GM18858 (cell line): ENCODE measurements at regions not wholly inside any gene's neighbourhood (a gene's known extent, or its start where the extent isn't known, plus 50 kb on each side); places are given as distances from the start of the nearest gene placed in this dataset.

ENCODE experiments used
- ATAC-seq: cut with Tn5 transposase; IDR thresholded peaks from one replicate; pipeline ENCODE4 v1.9.1; 2021; ENCODE audit not compliant: unreplicated experiment

DNA sequence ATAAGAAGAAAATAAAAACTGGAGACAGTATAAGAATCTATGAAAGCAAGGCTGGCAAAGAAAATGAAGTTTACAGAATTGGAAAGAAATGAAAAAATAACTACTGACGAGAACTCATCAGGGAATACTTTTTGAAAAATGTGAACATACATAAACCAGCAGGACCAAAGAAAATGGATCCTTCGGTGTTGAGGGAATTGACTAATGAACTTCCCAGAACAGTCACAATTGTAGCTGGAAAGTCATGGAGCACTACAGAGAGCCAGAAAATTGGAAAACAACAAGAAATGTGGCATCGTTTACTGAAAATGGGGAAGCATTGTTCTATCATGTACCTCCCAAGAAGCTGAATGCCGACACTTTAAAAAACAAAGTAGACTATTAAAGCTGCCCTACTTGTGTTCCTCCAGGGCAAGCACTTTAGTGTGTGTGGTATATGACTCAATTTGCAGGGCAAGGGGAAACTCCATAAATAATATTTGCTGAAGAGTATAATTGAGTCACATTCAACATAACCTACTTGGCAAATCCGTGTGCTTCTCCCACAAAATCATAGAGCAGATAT lies 1221.6 kb upstream of the NRXN1 start:
- no peak for ATAC-seq

- no peak for ATAC-seq
Observed at GRCh38 chr2:52238782-52239181, 1206.8 kb upstream of the NRXN1 start.

GRCh38 chr2:52222128-52222527 lies 1190.2 kb upstream of the NRXN1 start:
- ATAC-seq = no peak

DNA sequence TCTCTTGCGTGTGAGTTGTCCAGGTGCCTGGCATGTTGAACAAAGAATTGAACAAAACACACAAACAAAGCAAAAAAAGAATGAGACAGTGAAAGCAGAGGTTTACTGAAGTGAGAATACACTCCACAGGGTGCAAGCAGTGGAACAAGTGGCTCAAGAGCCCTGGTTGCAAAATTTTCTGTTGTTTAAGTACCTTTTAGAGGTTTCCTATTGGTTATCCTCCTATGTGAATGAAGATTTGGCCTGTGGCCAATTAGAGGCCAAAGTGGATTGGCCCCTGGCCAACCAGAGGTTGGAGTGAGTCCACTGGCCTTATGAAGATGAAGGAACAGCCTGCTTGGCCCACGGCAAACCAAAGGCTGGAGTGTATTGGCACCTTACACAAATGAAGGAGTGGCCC lies 1188.5 kb upstream of the NRXN1 start:
- no peak for ATAC-seq

GRCh38 chr2:52210611-52211010 lies 1178.7 kb upstream of the NRXN1 start:
- ATAC-seq = no peak

- ATAC-seq = no peak
Observed at GRCh38 chr2:52210161-52210560, 1178.2 kb upstream of the NRXN1 start.

- ATAC-seq = no peak
Observed at GRCh38 chr2:52194342-52194741, 1162.4 kb upstream of the NRXN1 start.

DNA sequence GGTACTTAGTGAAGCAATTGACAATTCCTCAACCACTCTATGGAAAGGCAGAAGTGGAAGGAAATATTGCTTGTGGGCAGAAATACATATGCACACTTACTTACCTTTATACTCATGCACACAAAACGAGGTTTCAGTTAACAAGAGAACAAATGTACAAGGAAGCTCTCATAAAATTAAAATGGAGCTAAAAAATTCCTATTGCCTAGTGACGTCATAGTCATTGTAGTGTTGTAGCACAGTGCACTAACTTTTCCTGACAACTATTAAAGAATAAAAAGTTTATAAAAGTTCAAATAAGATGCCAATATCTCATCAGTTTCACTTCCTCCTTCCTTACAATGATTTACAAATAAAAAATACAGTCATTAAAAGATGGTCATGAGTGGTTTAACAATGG lies 1161.9 kb upstream of the NRXN1 start:
- ATAC-seq = no peak

DNA sequence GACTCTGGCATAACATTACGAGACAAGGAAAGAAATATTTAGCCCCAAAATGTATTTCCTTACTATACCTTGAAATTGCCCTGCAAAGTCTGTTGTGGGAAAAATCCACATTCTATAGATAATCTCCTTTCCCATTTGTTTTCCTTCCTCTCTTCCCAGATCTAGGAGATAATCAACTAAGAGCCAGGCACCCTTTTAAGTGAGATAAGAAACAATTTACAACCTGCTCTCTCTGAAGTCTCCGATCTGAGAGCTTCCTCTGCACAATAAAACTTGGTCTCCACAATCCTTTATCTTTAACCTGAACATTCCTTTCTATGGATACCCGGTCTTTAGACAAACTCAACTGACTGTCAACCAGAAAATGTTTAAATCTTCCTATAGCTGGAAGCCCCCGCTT lies 1160.7 kb upstream of the NRXN1 start:
- no peak for ATAC-seq

DNA sequence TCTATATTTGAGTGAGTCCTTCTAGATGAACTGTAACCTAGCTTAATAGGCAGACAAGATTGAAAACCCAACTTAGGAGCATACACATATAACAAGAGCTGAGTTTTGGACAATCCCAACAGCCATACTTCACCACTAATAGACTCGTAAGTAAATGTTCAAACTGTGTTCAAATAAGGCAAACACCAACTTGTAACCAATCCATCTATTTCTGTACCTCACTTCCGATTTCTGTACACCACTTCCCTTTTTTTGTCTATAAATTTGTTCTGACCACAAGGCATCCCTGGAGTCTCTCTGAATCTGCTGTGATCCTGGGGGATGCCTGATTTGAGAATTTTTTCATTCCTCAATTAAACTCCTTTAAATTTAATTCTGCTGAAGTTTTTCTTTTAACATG lies 1149.1 kb upstream of the NRXN1 start:
- ATAC-seq = no peak

DNA sequence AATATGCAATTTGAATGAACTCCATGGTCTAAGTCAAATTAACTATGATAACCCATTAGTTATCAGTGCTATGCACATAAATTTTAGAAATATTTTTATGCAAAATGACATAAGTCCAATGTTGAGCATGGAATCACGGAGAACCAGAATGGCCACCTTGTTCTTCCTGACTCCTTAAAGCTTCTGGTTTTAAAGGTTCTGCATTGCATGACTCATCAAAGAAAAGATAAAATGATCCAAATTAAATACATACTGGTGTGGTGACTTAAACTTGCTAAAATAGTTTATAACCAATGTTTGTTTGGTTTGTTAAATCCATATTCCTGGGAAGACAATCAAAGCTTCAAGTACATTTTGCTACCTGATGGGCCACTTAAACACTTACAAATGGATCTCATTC lies 1146.9 kb upstream of the NRXN1 start:
- no peak for ATAC-seq

DNA sequence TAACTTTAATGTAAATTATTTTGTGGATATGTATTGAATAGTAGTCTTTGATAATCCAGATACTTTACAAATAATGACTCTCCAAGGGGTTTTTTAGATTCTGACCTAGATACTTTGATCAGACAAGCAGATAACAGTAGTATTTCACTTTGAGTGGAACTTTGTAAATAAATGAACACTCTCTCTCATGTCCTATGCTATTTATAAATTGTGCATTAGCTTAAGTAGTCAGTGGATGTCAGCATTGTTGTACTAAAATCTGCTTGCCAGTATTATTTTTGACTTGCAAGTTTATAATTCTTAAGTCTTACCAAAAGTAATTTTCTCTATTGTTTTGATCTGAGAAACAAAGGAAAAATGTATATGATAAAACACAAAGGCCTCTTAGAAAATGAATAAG lies 1113.1 kb upstream of the NRXN1 start:
- no peak for ATAC-seq

GRCh38 chr2:52144590-52144989 lies 1112.7 kb upstream of the NRXN1 start:
- no peak for ATAC-seq

DNA sequence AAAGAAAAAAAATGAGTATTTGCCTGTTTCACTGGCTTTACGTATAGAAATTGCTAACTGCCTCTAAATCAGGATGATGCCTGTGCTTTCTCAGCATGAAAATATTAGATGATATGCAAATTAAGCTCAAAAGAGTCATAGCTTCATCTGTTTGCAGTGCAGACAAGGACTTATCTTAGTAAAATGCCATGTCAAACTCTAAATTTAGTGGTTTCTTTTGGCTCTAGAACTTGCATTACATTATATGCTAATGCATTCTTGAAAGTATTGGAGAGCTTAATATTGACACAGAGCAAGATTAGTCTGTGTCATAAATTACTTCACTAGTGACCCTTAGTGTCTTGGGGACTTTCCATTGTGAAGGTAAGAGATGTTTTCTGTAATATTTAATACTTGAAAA lies 1109.1 kb upstream of the NRXN1 start:
- ATAC-seq = no peak

DNA sequence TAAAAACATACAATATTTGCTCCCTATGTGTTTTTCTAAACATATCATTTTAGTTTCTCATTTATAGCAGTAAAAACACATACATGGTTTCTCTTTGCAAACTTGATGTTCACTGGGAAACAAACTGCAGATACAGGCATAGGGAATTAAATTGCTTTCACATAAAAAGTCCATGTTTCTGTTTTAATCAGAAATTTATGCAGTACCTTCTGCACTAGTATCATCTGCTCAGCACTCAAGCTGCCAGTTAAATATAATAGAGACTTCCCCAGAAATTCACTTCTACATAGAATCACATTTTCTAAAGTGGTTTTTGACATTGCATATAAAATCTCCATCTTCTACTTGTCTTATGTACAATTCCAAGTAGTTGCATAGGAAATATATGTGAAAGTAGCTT lies 1107.3 kb upstream of the NRXN1 start:
- ATAC-seq = no peak

DNA sequence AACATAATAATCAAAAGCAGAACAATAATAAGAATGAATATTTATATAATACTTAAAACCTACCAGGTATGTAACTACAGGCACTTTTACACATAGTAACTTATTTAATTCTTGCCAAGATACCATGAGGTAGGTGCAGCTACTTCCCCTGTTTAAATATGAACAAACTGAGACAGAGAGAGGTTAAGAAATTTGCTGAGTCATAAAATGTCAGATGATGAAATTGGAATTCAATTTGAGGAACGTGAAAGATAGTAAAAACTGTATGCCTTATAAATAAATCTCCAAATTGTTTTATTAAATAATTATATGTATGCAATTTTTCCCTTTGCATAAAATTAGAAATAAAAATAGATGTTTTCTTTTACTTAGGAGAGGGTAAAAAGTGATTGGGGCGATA lies 1103.3 kb upstream of the NRXN1 start:
- ATAC-seq = no peak

DNA sequence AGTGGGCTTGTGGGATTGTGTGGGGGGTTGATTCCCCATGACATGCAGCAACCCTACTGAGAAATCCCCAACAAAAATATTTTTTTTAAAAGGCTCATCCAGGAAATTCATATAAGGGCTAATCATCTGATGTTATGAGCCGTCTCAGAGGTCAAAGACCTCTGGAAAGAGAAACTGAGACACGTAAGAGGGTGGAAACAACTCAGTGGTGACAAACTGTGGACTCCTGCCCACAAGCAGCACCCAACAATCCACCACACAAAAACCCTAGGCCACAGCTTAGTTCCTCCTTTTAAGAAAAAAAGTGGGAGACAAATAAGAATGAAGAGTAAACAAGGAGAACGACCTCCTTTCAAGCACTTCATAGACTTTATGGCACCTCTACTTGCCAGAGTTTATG lies 1096.1 kb upstream of the NRXN1 start:
- no peak for ATAC-seq

GRCh38 chr2:52127527-52127926 lies 1095.6 kb upstream of the NRXN1 start:
- ATAC-seq = no peak

GRCh38 chr2:52117299-52117698 lies 1085.4 kb upstream of the NRXN1 start:
- no peak for ATAC-seq

DNA sequence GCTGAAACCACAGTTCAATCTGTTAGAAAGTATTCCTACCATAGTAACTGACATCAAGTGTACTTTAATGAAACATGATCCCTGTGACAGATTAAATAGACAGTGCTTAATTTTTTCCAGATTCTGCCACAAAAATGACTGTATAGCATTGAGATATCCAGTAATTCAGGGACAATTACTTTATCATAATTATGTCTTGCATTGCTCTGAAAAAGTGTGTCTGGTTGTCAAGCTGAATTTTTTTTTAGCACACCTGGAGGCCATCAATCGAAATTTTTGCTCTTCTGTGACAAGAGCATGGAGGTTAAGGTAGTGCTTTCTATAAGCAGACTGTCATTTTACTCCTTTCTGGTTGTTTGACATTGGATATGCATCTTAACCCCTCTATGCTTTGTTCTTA lies 1083.8 kb upstream of the NRXN1 start:
- ATAC-seq = no peak

GRCh38 chr2:52113338-52113737 lies 1081.4 kb upstream of the NRXN1 start:
- no peak for ATAC-seq

DNA sequence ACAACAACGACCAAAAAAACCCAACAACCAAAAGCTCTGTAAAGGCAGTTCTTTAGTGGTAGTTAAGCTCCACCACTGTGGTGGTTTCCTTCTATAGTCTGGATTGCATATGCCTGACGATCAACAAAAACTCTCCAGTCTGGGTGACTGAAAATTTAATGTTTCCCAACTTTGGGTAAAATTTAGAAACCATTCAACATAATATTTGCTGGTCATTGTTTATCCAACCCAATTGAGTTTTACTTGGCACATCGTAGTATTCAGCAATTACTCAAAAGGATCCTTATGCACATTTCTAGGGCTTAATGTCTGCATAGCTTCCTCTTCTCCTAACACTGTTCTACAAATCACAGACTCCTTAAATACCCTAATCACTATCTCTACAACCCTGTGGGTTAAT lies 1080.2 kb upstream of the NRXN1 start:
- ATAC-seq = no peak

GRCh38 chr2:52107124-52107523 lies 1075.2 kb upstream of the NRXN1 start:
- no peak for ATAC-seq

- no peak for ATAC-seq
Observed at GRCh38 chr2:52097071-52097470, 1065.1 kb upstream of the NRXN1 start.
